Upper lobe of right lung (tissue), 1 donor: ENCODE measurements at regions not wholly inside any gene's neighbourhood (a gene's known extent, or its start where the extent isn't known, plus 50 kb on each side); places are given as distances from the start of the nearest gene placed in this dataset.

ENCODE experiments used
- ATAC-seq: fragments of 200-7000 bp; cut with Tn5 transposase; one replicate; pipeline ENCODE4 v1.9.1; 2020; ENCODE audit warnings: mild to moderate bottlenecking, moderate library complexity
- DNase-seq: peaks from one replicate; pipeline ENCODE4 v3.0.0-alpha.2; 2020
- H3K27ac ChIP-seq: fragments of 200-600 bp; one replicate; pipeline ENCODE4 v1.8.0; 2022
- H3K27me3 ChIP-seq: fragments of 200-600 bp; one replicate; pipeline ENCODE4 v1.8.0; 2022; ENCODE audit warnings: mild to moderate bottlenecking
- H3K36me3 ChIP-seq: fragments of 200-600 bp; one replicate; pipeline ENCODE4 v1.8.0; 2022
- H3K4me1 ChIP-seq: fragments of 200-600 bp; one replicate; pipeline ENCODE4 v1.8.0; 2022
- H3K4me3 ChIP-seq: fragments of 200-600 bp; one replicate; pipeline ENCODE4 v1.8.0; 2022; ENCODE audit warnings: mild to moderate bottlenecking
- H3K9me3 ChIP-seq: fragments of 200-600 bp; one replicate; pipeline ENCODE4 v1.8.0; 2022
- intact Hi-C: fragments of 100-400 bp; cut with DNase I; formaldehyde crosslinking; loops from one replicate; pipeline ENCODE4 v1.11.0; 2022
- TF ChIP-seq, protein P1 (sequence below): fragments of 200-600 bp; IDR thresholded peaks from one replicate; pipeline ENCODE4 v1.8.0; 2022; ENCODE audit warnings: antibody characterized with exemption
- donor health status: DM: no; HTN: yes; CAD: no; lungs with severe emphysema.

DNA sequence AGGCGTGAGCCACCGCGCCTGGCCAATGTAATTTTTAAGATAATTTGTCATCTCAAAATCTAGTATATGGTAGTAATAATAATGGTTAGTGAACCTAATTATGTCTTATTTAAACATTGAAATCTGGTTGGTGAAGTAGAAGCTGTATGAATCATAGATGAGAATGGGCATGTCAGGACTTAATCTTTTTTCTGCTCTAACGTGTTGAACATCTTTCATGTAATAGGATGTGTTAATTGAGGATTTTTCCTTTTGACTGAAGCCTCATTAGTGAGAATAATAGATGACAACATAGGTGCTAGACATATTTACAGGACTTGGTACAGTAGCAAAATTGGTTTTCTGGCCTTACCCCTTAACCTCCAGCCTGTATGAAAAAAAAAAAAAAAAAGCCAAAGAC, 835.6 kb downstream of the IGSF11 start:
- intact Hi-C loops, result no loop called here
- H3K27ac ChIP-seq, result no peak overlapping the region
- ATAC-seq, result no peak
- DNase-seq, result no peak
- TF ChIP-seq, protein P1, sequence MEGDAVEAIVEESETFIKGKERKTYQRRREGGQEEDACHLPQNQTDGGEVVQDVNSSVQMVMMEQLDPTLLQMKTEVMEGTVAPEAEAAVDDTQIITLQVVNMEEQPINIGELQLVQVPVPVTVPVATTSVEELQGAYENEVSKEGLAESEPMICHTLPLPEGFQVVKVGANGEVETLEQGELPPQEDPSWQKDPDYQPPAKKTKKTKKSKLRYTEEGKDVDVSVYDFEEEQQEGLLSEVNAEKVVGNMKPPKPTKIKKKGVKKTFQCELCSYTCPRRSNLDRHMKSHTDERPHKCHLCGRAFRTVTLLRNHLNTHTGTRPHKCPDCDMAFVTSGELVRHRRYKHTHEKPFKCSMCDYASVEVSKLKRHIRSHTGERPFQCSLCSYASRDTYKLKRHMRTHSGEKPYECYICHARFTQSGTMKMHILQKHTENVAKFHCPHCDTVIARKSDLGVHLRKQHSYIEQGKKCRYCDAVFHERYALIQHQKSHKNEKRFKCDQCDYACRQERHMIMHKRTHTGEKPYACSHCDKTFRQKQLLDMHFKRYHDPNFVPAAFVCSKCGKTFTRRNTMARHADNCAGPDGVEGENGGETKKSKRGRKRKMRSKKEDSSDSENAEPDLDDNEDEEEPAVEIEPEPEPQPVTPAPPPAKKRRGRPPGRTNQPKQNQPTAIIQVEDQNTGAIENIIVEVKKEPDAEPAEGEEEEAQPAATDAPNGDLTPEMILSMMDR, result no peak
- H3K27me3 ChIP-seq, result no peaks in the 10 kb centered on the region
- no peaks in the 10 kb centered on the region for H3K4me1 ChIP-seq
- H3K9me3 ChIP-seq, result no peaks in the 10 kb centered on the region
- H3K36me3 ChIP-seq, result no peaks in the 10 kb centered on the region
- no peak overlapping the region for H3K4me3 ChIP-seq

DNA sequence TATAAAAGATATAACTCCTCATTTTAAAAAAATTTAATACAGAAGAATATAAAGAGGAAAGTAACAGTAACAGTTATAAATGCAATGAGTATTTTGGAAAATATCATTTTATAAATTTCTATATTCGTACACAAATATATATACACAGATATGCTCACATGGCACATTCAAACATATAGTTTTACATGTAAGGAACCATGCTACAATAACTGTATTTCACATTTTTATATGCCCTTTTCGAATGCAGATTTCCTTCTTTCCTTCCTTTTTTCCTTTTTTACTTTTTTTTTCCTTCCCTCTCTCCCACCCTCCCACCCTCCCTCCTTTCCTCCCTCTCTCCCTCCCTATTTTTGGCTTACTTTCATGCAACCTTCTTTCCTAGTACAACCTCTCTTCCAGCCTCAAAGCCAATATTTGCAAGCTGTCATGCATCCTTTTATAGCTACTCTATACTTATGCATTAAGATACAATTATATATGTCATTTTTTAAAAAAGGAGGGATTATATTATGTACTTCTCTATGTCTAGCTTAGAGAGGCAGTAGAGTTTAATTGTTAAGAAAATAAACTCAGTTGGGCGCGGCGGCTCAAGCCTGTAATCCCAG, 830.5 kb downstream of the IGSF11 start:
- ATAC-seq, result no peak
- H3K4me1 ChIP-seq, result no peaks in the 10 kb centered on the region
- no peaks in the 10 kb centered on the region for H3K9me3 ChIP-seq
- TF ChIP-seq, protein P1, result no peak
- no peaks in the 10 kb centered on the region for H3K36me3 ChIP-seq
- H3K27me3 ChIP-seq, result no peaks in the 10 kb centered on the region
- no peak overlapping the region for H3K4me3 ChIP-seq
- intact Hi-C loops, result no loop called here
- H3K27ac ChIP-seq, result no peak overlapping the region
- DNase-seq, result no peak

DNA sequence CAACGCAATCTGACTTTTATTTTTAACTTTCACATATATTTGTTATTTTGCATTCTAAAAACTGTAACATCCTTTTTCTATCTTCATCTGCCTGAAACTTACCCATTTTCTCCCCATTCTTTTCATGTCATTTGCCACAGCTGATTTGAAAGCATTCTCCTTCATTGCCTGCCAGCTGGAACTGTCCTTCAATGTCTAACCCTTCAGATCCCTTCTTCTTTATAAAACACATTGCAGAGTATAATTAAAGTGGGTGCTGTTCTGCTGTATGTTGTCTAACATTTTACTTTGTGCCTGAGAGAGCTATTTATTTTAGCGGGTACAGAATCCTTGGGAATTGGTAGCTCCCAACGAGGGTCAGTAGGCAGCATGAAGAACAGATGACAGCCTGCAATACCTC, 827.4 kb downstream of the IGSF11 start:
- intact Hi-C loops, result no loop called here
- Histone ChIP-seq H3K27ac (no peak overlapping the region), H3K27me3 (no peaks in the 10 kb centered on the region), H3K9me3 (no peaks in the 10 kb centered on the region), H3K36me3 (no peaks in the 10 kb centered on the region), H3K4me1 (no peaks in the 10 kb centered on the region), H3K4me3 (no peak overlapping the region)
- DNase-seq (no peak), ATAC-seq (no peak)
- TF ChIP-seq, protein P1, result no peak

DNA sequence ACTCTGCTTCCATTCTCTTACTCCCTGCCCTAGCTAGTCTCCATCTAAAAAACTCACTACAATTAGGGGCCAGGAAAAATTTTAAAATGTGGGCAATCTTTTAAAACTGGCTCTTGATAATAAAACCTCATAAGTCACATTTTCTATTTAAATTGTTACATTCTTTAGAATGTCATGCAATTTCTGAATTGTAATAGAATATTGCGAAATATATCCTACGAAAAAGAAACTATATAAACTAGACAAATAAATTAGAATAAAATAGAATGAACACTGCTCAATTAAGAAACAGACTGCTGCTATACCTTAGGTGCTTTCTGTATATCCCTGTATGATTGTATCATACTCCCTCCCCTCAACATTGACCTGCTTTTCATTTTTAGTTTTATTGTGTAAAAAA, 826.0 kb downstream of the IGSF11 start:
- no peaks in the 10 kb centered on the region for H3K4me1 ChIP-seq
- no peak overlapping the region for H3K27ac ChIP-seq
- no peak for DNase-seq
- no peaks in the 10 kb centered on the region for H3K9me3 ChIP-seq
- no peaks in the 10 kb centered on the region for H3K27me3 ChIP-seq
- no peaks in the 10 kb centered on the region for H3K36me3 ChIP-seq
- intact Hi-C loops, result no loop called here
- ATAC-seq, result no peak
- TF ChIP-seq, protein P1, result no peak
- H3K4me3 ChIP-seq, result no peak overlapping the region

DNA sequence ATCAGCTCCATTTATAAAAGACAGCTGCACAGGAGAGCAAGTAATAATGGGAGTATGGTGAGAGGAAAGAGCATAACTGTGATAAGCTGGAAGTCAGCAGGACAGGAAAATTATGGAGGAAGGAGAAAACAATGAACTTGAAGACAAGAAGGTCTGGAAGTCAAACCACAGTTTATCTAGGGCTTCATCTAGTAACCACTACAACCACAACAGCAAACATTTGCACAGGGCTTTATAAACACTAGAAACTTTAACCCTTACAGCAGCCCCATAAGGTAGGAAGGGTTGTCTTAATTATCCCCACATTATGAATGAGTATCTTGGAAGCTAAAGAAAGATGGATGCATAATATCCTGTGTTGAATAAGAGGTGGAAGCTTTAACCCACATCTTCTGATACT, 820.8 kb downstream of the IGSF11 start:
- H3K27ac ChIP-seq, result no peak overlapping the region

More for the DNA sequence above, 820.8 kb downstream of the IGSF11 start:
- ATAC-seq, result no peak
- no peaks in the 10 kb centered on the region for H3K9me3 ChIP-seq
- no peaks in the 10 kb centered on the region for H3K36me3 ChIP-seq
- no peaks in the 10 kb centered on the region for H3K27me3 ChIP-seq
- H3K4me3 ChIP-seq, result no peak overlapping the region
- TF ChIP-seq, protein P1, result no peak
- DNase-seq, result no peak
- H3K4me1 ChIP-seq, result no peaks in the 10 kb centered on the region
- intact Hi-C loops, result no loop called here
